ENCODE measurements at regions not wholly inside any gene's neighbourhood (a gene's known extent, or its start where the extent isn't known, plus 50 kb on each side); places are given as distances from the start of the nearest gene placed in this dataset.

DNA sequence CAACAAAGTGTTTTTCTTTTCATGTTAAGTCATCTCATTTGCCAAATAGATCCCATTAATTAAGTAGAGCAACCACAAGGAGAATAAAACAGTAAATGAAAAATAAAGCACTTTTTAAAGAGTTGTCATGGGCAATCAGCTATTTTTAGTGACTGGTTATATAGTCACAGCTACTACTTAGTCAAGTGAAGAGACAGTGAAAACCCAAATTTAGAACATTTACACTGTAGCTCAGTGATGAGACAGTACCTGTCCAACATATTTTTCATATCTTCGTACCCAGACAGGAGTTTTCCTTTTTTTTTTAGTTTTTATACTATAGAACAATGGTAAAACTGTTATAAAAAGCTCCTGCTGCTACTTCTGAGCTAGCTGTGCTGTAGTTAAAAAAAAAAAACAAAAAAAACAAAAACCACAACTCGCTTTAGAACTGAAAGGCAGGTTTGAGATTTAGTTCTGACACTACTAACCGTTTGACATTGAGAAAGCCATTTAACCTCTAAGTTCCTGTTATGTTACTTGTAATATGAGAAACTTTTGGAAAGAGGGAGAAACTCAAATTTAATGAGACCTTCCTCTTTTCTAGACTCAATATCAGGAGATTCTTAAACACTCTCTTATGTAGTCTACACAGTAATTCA is 777.5 kb downstream of the ADGRL2 start:
- Histone ChIP-seq H3F3A (ENCODE audit: control insufficient read depth, insufficient read depth) (no peaks in the 10 kb centered on the region), H3K4me2 (ENCODE audit: low read length) (no peak overlapping the region), H3K79me2 (ENCODE audit: control insufficient read depth, low read length) (no peaks in the 10 kb centered on the region), H3K36me3 (ENCODE audit: control insufficient read depth, low read length) (no peaks in the 10 kb centered on the region), H3K4me3 (ENCODE audit: low read length) (no peak overlapping the region), H3K9me3 (ENCODE audit: control insufficient read depth, insufficient read depth, low read length) (no peaks in the 10 kb centered on the region), H3K4me1 (ENCODE audit: control insufficient read depth, low read length) (no peaks in the 10 kb centered on the region), H3K27ac (ENCODE audit: low read depth, low read length) (no peak overlapping the region), H3K27me3 (ENCODE audit: control insufficient read depth, low read length) (no peaks in the 10 kb centered on the region), H4K20me1 (ENCODE audit: control insufficient read depth, insufficient read depth, low read depth, low read length) (no peaks in the 10 kb centered on the region), H3K9me2 (replicated peaks; ENCODE audit: control insufficient read depth, low read length) (no peaks in the 10 kb centered on the region)
- TF ChIP-seq, protein P1, sequence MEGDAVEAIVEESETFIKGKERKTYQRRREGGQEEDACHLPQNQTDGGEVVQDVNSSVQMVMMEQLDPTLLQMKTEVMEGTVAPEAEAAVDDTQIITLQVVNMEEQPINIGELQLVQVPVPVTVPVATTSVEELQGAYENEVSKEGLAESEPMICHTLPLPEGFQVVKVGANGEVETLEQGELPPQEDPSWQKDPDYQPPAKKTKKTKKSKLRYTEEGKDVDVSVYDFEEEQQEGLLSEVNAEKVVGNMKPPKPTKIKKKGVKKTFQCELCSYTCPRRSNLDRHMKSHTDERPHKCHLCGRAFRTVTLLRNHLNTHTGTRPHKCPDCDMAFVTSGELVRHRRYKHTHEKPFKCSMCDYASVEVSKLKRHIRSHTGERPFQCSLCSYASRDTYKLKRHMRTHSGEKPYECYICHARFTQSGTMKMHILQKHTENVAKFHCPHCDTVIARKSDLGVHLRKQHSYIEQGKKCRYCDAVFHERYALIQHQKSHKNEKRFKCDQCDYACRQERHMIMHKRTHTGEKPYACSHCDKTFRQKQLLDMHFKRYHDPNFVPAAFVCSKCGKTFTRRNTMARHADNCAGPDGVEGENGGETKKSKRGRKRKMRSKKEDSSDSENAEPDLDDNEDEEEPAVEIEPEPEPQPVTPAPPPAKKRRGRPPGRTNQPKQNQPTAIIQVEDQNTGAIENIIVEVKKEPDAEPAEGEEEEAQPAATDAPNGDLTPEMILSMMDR (IDR thresholded peaks at IDR 0.05; ENCODE audit: low read depth, low read length, poor library complexity, severe bottlenecking) = no peak
- no peak for TF ChIP-seq EZH2phosphoT487 (IDR thresholded peaks at IDR 0.05; ENCODE audit: borderline replicate concordance, low read length)

DNA sequence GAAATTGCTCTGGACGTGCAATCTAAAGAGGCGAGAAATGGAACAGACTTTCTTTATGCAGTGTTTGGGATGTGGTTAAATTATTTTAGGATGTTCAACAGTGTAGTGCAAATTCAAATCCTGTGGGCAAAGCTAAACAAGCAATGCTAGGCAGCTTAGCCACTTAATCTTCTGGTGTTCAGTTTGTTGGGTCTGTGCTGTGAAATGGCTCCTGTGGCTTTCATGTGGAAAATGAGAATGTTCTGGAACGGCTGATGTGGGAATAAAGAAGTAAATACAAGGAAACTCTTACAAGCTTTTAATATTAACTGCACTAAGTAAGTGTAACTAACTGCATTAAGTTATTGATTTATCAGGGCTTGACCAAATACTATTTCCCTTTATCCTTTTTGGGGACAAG is 766.6 kb downstream of the ADGRL2 start:
- Histone ChIP-seq H3K9me3 (ENCODE audit: control insufficient read depth, insufficient read depth, low read length) (no peaks in the 10 kb centered on the region), H3K36me3 (ENCODE audit: control insufficient read depth, low read length) (no peaks in the 10 kb centered on the region), H4K20me1 (ENCODE audit: control insufficient read depth, insufficient read depth, low read depth, low read length) (no peaks in the 10 kb centered on the region), H3K4me2 (ENCODE audit: low read length) (no peak overlapping the region), H3K9me2 (replicated peaks; ENCODE audit: control insufficient read depth, low read length) (no peaks in the 10 kb centered on the region), H3F3A (ENCODE audit: control insufficient read depth, insufficient read depth) (no peaks in the 10 kb centered on the region), H3K27me3 (ENCODE audit: control insufficient read depth, low read length) (no peaks in the 10 kb centered on the region), H3K4me1 (ENCODE audit: control insufficient read depth, low read length) (no peaks in the 10 kb centered on the region), H3K79me2 (ENCODE audit: control insufficient read depth, low read length) (no peaks in the 10 kb centered on the region), H3K4me3 (ENCODE audit: low read length) (no peak overlapping the region), H3K27ac (ENCODE audit: low read depth, low read length) (no peak overlapping the region)
- TF ChIP-seq, protein P1 (IDR thresholded peaks at IDR 0.05; ENCODE audit: low read depth, low read length, poor library complexity, severe bottlenecking) = no peak
- TF ChIP-seq EZH2phosphoT487 (IDR thresholded peaks at IDR 0.05; ENCODE audit: borderline replicate concordance, low read length) = no peak

DNA sequence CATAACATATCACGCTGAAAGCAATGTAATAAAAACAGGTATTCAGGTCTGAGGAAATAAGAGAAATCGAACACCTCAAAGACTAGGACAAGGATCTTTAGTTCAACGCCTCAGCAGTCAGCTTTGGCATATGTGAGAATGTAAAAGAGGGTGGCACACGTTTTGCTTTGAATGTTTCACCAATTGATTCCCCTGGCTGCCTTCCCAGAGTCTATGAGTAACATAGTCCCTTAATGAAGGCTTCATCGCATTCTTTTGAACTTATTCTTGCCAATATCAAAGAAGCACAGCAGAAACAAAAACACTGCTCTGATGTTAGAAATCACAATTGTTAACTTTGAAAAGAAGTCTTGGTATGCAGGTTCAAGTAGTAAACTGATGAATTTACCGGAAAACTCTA is 764.8 kb downstream of the ADGRL2 start:
- Histone ChIP-seq H3K79me2 (ENCODE audit: control insufficient read depth, low read length) (no peaks in the 10 kb centered on the region), H3K27me3 (ENCODE audit: control insufficient read depth, low read length) (no peaks in the 10 kb centered on the region), H3K27ac (ENCODE audit: low read depth, low read length) (no peak overlapping the region), H3K4me1 (ENCODE audit: control insufficient read depth, low read length) (no peaks in the 10 kb centered on the region), H3K4me3 (ENCODE audit: low read length) (no peak overlapping the region), H3F3A (ENCODE audit: control insufficient read depth, insufficient read depth) (no peaks in the 10 kb centered on the region), H3K4me2 (ENCODE audit: low read length) (no peak overlapping the region), H3K36me3 (ENCODE audit: control insufficient read depth, low read length) (no peaks in the 10 kb centered on the region), H3K9me3 (ENCODE audit: control insufficient read depth, insufficient read depth, low read length) (no peaks in the 10 kb centered on the region), H4K20me1 (ENCODE audit: control insufficient read depth, insufficient read depth, low read depth, low read length) (no peaks in the 10 kb centered on the region), H3K9me2 (replicated peaks; ENCODE audit: control insufficient read depth, low read length) (no peaks in the 10 kb centered on the region)
- TF ChIP-seq, protein P1 (IDR thresholded peaks at IDR 0.05; ENCODE audit: low read depth, low read length, poor library complexity, severe bottlenecking) = no peak
- no peak for TF ChIP-seq EZH2phosphoT487 (IDR thresholded peaks at IDR 0.05; ENCODE audit: borderline replicate concordance, low read length)
